ENCODE measurements at regions not wholly inside any gene's neighbourhood (a gene's known extent, or its start where the extent isn't known, plus 50 kb on each side); places are given as distances from the start of the nearest gene placed in this dataset.

DNA sequence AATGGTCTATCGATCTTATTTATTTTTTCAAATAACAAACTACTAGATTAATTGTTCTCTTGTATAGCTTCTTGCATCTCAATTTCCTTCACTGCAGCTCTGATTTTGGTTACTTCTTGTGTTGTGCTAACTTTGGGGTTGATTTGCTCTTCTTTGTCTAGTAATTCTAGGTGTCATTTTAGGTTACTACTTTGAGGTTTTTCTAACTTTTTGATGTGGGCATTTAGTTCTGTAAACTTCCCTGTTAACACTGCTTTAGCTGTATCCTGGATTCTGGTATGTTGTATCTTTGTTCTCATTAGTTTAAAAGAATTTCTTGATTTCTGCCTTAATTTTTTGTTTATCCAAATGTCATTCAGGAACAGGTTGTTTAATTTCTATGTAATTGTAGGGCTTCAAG lies 1188.0 kb downstream of the DNAJB9 start:
- H3K4me3 ChIP-seq (ENCODE audit: low read depth, low read length) = no peak overlapping the region
- TF ChIP-seq, protein P1, sequence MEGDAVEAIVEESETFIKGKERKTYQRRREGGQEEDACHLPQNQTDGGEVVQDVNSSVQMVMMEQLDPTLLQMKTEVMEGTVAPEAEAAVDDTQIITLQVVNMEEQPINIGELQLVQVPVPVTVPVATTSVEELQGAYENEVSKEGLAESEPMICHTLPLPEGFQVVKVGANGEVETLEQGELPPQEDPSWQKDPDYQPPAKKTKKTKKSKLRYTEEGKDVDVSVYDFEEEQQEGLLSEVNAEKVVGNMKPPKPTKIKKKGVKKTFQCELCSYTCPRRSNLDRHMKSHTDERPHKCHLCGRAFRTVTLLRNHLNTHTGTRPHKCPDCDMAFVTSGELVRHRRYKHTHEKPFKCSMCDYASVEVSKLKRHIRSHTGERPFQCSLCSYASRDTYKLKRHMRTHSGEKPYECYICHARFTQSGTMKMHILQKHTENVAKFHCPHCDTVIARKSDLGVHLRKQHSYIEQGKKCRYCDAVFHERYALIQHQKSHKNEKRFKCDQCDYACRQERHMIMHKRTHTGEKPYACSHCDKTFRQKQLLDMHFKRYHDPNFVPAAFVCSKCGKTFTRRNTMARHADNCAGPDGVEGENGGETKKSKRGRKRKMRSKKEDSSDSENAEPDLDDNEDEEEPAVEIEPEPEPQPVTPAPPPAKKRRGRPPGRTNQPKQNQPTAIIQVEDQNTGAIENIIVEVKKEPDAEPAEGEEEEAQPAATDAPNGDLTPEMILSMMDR (IDR thresholded peaks at IDR 0.05; ENCODE audit: insufficient read depth, low read depth, low read length) = no peak
- DNase-seq (ENCODE audit: low read depth) = no peak

GRCh38 chr7:109763611-109764010 lies 1193.9 kb downstream of the DNAJB9 start:
- no peak overlapping the region for H3K4me3 ChIP-seq (ENCODE audit: low read depth, low read length)
- TF ChIP-seq, protein P1 (IDR thresholded peaks at IDR 0.05; ENCODE audit: insufficient read depth, low read depth, low read length) = no peak
- no peak for DNase-seq (ENCODE audit: low read depth)

DNA sequence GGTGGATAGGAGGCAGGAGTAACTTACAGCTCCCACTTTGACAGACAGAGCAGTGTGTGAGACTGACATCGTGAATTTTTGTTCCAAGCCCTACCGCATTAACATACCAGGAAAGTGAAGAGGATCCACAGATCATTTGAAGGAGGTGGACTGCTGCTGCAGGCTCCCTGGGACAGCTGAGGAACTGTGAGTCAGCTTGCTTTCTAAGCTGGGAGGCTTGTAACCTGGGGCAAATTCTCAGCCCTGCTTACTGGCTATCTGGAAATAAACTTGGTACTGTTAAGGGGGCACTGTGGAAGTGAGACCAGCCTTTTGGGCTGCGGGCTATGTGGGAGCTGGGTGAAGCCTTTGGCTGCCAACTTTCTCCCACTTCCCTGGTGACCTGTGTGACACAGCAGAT lies 1202.5 kb downstream of the DNAJB9 start:
- DNase-seq (ENCODE audit: low read depth) = no peak
- TF ChIP-seq, protein P1 (IDR thresholded peaks at IDR 0.05; ENCODE audit: insufficient read depth, low read depth, low read length) = no peak
- H3K4me3 ChIP-seq (ENCODE audit: low read depth, low read length) = no peak overlapping the region

DNA sequence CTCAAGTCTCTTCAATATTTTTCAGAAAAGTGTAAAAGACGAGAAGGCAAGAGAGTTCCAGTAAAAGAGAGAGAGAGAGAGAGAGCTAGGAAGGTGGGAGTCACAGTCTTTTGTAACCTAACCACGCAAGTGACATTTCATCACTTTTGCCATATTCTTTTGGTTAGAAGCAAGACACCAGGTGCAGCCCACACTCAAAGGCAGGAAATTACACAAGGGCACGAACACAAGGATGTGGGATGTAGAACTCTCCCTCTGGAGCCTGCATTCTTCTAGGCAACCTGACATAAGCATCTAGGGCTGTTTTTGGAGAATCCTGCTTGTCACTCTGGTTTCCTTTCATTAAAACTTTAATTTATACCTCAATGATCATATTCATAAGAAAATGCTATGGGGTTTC lies 1213.1 kb downstream of the DNAJB9 start:
- TF ChIP-seq, protein P1 (IDR thresholded peaks at IDR 0.05; ENCODE audit: insufficient read depth, low read depth, low read length) = no peak
- no peak overlapping the region for H3K4me3 ChIP-seq (ENCODE audit: low read depth, low read length)
- DNase-seq (ENCODE audit: low read depth) = no peak

GRCh38 chr7:109806548-109806947 lies 1236.9 kb downstream of the DNAJB9 start:
- TF ChIP-seq, protein P1 (IDR thresholded peaks at IDR 0.05; ENCODE audit: insufficient read depth, low read depth, low read length) = no peak
- no peak for DNase-seq (ENCODE audit: low read depth)
- H3K4me3 ChIP-seq (ENCODE audit: low read depth, low read length) = no peak overlapping the region

DNA sequence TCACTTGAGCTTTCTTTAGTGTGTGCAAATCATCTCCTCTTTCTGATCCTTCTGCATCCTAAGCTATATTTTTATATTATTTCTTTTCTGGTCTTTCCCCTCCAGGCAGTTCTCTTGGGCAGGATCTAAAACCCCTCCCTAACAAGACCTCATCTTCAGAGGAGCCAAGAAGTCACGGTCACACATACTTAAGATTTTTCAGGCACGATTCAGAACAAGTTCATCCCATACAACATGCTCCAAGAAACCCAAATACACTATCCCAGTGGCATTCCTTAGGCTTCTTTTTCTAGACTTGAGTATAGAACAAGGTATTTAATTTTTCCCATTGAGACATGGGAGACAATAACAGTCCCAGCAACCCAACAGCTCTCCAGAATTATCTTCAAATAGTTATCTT lies 1251.5 kb downstream of the DNAJB9 start:
- DNase-seq (ENCODE audit: low read depth) = no peak
- H3K4me3 ChIP-seq (ENCODE audit: low read depth, low read length) = no peak overlapping the region
- TF ChIP-seq, protein P1 (IDR thresholded peaks at IDR 0.05; ENCODE audit: insufficient read depth, low read depth, low read length) = no peak

GRCh38 chr7:109834851-109835250 lies 1256.1 kb upstream of the LRRN3 start:
- TF ChIP-seq, protein P1 (IDR thresholded peaks at IDR 0.05; ENCODE audit: insufficient read depth, low read depth, low read length) = no peak
- H3K4me3 ChIP-seq (ENCODE audit: low read depth, low read length) = no peak overlapping the region
- DNase-seq (ENCODE audit: low read depth) = no peak
